Astrocyte (in vitro differentiated cells and primary cell): ENCODE measurements at regions not wholly inside any gene's neighbourhood (a gene's known extent, or its start where the extent isn't known, plus 50 kb on each side); places are given as distances from the start of the nearest gene placed in this dataset.

Experiments used
- DNase-seq: peaks from one replicate; pipeline ENCODE4 v3.0.0-alpha.2; 2010; ENCODE audit warnings: low read depth
- FAIRE-seq: peaks from 2 replicates; lab custom pipeline; 2011; peaks lifted over from hg19 to GRCh38; lab: Jason Lieb, UNC
- H2AFZ ChIP-seq: 2 replicates; pipeline ENCODE4 v1.6.0; 2012; ENCODE audit warnings: low read depth, low read length, inconsistent platforms
- H3K27ac ChIP-seq: 2 replicates; pipeline ENCODE4 v1.5.1; 2011; ENCODE audit warnings: low read depth, low read length, inconsistent platforms
- H3K27me3 ChIP-seq: 2 replicates; pipeline ENCODE4 v1.6.0; 2011; ENCODE audit warnings: low read length, inconsistent platforms; ENCODE audit not compliant: insufficient read depth
- H3K36me3 ChIP-seq: 2 replicates; pipeline ENCODE4 v1.5.1; 2011; ENCODE audit warnings: low read length, inconsistent platforms; ENCODE audit not compliant: insufficient read depth
- H3K4me1 ChIP-seq: 2 replicates; pipeline ENCODE4 v1.5.1; 2011; ENCODE audit warnings: low read length, inconsistent platforms; ENCODE audit not compliant: insufficient read depth
- H3K4me2 ChIP-seq: 2 replicates; pipeline ENCODE4 v1.6.0; 2012; ENCODE audit warnings: low read length, inconsistent platforms
- H3K4me3 ChIP-seq: 2 replicates; pipeline ENCODE4 v1.5.1; 2011; ENCODE audit warnings: low read depth, mild to moderate bottlenecking, low read length, inconsistent platforms; ENCODE audit not compliant: insufficient read depth
- H3K79me2 ChIP-seq: 2 replicates; pipeline ENCODE4 v1.6.0; 2012; ENCODE audit warnings: mild to moderate bottlenecking, low read length, inconsistent platforms; ENCODE audit not compliant: insufficient read depth
- H3K9ac ChIP-seq: 2 replicates; pipeline ENCODE4 v1.6.0; 2012; ENCODE audit warnings: mild to moderate bottlenecking, low read length, inconsistent platforms
- H3K9me3 ChIP-seq: 2 replicates; pipeline ENCODE4 v1.5.1; 2012; ENCODE audit warnings: low read depth, mild to moderate bottlenecking, low read length, inconsistent platforms; ENCODE audit not compliant: insufficient read depth
- H4K20me1 ChIP-seq: 2 replicates; pipeline ENCODE4 v1.6.0; 2012; ENCODE audit warnings: low read length, inconsistent platforms; ENCODE audit not compliant: insufficient read depth
- H3K27ac Mint-ChIP-seq: one replicate; pipeline ENCODE4 v1.8.0; 2021; ENCODE audit warnings: mild to moderate bottlenecking, mixed read lengths; ENCODE audit not compliant: unreplicated experiment
- H3K27me3 Mint-ChIP-seq: one replicate; pipeline ENCODE4 v1.8.0; 2021; ENCODE audit warnings: low read depth, mixed read lengths; ENCODE audit not compliant: unreplicated experiment
- H3K36me3 Mint-ChIP-seq: one replicate; pipeline ENCODE4 v1.8.0; 2021; ENCODE audit warnings: low read depth, mixed read lengths; ENCODE audit not compliant: unreplicated experiment
- H3K4me1 Mint-ChIP-seq: one replicate; pipeline ENCODE4 v1.8.0; 2021; ENCODE audit warnings: low read depth, mixed read lengths; ENCODE audit not compliant: unreplicated experiment
- H3K4me3 Mint-ChIP-seq: one replicate; pipeline ENCODE4 v1.8.0; 2021; ENCODE audit warnings: mild to moderate bottlenecking, moderate library complexity, mixed read lengths; ENCODE audit not compliant: unreplicated experiment
- H3K9me3 Mint-ChIP-seq: one replicate; pipeline ENCODE4 v1.8.0; 2021; ENCODE audit warnings: mild to moderate bottlenecking, mixed read lengths; ENCODE audit not compliant: unreplicated experiment
- CTCF ChIP-seq: IDR thresholded peaks from 2 replicates; pipeline ENCODE4 v1.5.1; 2011; ENCODE audit warnings: low read depth, mild to moderate bottlenecking, inconsistent platforms, low read length, moderate library complexity; ENCODE audit not compliant: insufficient read depth
- EZH2 ChIP-seq: IDR thresholded peaks from 2 replicates; pipeline ENCODE4 v1.6.1; 2012; ENCODE audit warnings: mild to moderate bottlenecking, low read length, inconsistent platforms; ENCODE audit not compliant: insufficient read depth

- peaks cover 10% of the 10 kb centered on the region for H3K9me3 Mint-ChIP-seq
- H3K4me1 Mint-ChIP-seq, result peaks cover 3% of the 10 kb centered on the region
- FAIRE-seq (no peak), DNase-seq (no peak)
- H3K27ac Mint-ChIP-seq, result no peak overlapping the region
- Histone ChIP-seq H4K20me1 (no peaks in the 10 kb centered on the region), H3K4me1 (no peaks in the 10 kb centered on the region), H3K9ac (no peak overlapping the region), H3K9me3 (peaks cover 5% of the 10 kb centered on the region), H3K4me3 (no peak overlapping the region), H2AFZ (no peak overlapping the region), H3K4me2 (no peak overlapping the region), H3K27ac (no peak overlapping the region), H3K36me3 (no peaks in the 10 kb centered on the region), H3K79me2 (no peaks in the 10 kb centered on the region), H3K27me3 (no peaks in the 10 kb centered on the region)
- H3K27me3 Mint-ChIP-seq, result peaks cover 26% of the 10 kb centered on the region
- no peak for TF ChIP-seq EZH2
- no peak for TF ChIP-seq CTCF
- H3K36me3 Mint-ChIP-seq, result no peaks in the 10 kb centered on the region
- H3K4me3 Mint-ChIP-seq, result no peak overlapping the region
These were observed 534.0 kb downstream of the NPHP4 start for GRCh38 chr1:5458248-5458647.

- DNase-seq (no peak), FAIRE-seq (no peak)
- TF ChIP-seq CTCF (no peak), EZH2 (no peak)
- Mint-ChIP-seq H3K4me1 (peaks cover 3% of the 10 kb centered on the region), H3K36me3 (no peaks in the 10 kb centered on the region), H3K27me3 (peaks cover 28% of the 10 kb centered on the region), H3K4me3 (no peak overlapping the region), H3K27ac (no peak overlapping the region), H3K9me3 (peaks cover 3% of the 10 kb centered on the region)
- H3K4me2 ChIP-seq, result no peak overlapping the region
- no peak overlapping the region for H3K9ac ChIP-seq
- H3K27me3 ChIP-seq, result no peaks in the 10 kb centered on the region
- peaks cover under 1% of the 10 kb centered on the region for H3K9me3 ChIP-seq
- H3K4me3 ChIP-seq, result no peak overlapping the region
- no peaks in the 10 kb centered on the region for H3K4me1 ChIP-seq
- H2AFZ ChIP-seq, result no peak overlapping the region
- no peaks in the 10 kb centered on the region for H4K20me1 ChIP-seq
- H3K27ac ChIP-seq, result no peak overlapping the region
- no peaks in the 10 kb centered on the region for H3K36me3 ChIP-seq
- H3K79me2 ChIP-seq, result no peaks in the 10 kb centered on the region
These were observed 536.0 kb downstream of the NPHP4 start for GRCh38 chr1:5456090-5456811.

GRCh38 chr1:5455651-5456050 lies 536.6 kb downstream of the NPHP4 start:
- no peak for FAIRE-seq
- H3K9me3 Mint-ChIP-seq, result no peaks in the 10 kb centered on the region

More at GRCh38 chr1:5455651-5456050, 536.6 kb downstream of the NPHP4 start:
- Histone ChIP-seq H3K27me3 (no peaks in the 10 kb centered on the region), H3K79me2 (no peaks in the 10 kb centered on the region), H2AFZ (no peak overlapping the region), H3K27ac (no peak overlapping the region), H3K4me3 (no peak overlapping the region), H3K36me3 (no peaks in the 10 kb centered on the region), H4K20me1 (no peaks in the 10 kb centered on the region), H3K4me2 (no peak overlapping the region), H3K9ac (no peak overlapping the region), H3K4me1 (no peaks in the 10 kb centered on the region), H3K9me3 (peaks cover 4% of the 10 kb centered on the region)
- Mint-ChIP-seq H3K4me1 (peaks cover 3% of the 10 kb centered on the region), H3K4me3 (no peak overlapping the region), H3K27me3 (peaks cover 31% of the 10 kb centered on the region), H3K27ac (no peak overlapping the region), H3K36me3 (no peaks in the 10 kb centered on the region)
- no peak for DNase-seq
- TF ChIP-seq CTCF, result no peak
- no peak for TF ChIP-seq EZH2
